GM21786 (cell line): ENCODE measurements at regions not wholly inside any gene's neighbourhood (a gene's known extent, or its start where the extent isn't known, plus 50 kb on each side); places are given as distances from the start of the nearest gene placed in this dataset.

Source experiments
- ATAC-seq: cut with Tn5 transposase; IDR thresholded peaks from one replicate; pipeline ENCODE4 v1.9.1; 2021; ENCODE audit not compliant: unreplicated experiment

DNA sequence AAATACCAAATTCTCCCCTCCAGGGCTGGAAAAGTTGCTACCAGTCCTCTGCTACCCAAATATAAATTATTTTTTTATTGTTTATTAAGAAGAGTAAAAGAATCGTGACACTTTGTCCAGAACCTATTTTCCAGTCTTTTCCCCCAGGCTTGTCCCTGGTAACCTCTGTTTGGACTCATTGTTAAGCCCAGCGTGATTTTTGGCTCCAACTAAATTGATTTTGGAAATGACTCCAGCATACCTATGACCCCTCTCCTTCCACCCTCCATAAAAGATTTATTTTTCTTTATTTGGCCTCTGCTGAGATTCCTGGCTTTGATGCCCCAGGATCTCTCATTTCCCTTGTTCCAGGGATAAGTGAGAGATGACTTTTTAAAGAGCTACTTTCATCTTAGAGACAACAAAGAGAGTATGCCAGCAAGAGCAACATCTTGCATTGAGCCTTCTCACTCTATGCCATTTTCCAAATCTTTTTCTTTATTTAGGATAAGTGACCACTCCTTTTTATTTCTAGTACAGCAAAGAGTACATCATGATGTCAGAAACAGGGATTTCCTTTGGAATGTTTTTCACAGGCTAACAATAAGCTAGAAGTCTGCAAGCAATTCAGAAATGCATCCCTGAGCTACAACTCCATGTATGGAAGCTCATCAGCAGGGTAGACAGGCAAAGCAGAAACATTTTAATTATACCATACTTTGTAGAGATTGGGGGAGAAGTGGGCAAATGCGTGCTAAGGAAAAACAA is 75.8 kb downstream of the DAD1 start:
- no peak for ATAC-seq

DNA sequence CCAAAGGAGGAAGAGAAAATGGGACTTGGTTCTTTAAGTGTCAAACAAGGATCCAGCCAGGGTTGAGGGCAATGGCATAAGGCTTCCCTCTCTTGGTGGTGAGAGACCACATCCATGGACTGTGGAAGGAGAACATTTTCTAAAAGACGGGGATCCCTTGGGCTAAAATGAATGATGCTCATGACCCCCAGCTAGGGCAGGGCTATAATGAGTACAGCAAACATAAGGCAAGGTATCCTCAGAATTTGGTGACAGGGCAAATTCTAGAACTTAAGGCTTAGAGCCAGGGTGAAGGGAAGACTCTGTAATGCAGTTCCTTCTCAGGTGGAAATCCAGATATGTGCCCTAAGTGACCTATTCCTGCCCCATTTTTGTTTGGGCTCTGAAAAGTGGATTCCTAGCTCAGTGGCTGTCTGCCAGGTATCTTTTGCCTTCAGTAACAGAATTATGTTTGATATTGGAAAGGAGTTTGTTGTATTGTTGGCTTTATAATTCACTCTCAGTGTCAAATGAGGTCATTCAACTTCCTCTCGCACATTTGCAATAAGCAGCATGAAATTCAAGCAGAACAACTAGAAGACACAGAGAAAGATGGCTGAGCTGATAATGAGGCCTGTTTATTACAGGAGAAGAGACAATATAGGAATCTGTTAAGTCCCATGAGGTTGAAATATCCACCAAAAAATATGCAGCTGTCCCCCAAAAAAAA is 76.8 kb downstream of the DAD1 start:
- ATAC-seq, result no peak

GRCh38 chr14:22510527-22511110 is 78.4 kb downstream of the DAD1 start:
- ATAC-seq, result no peak

GRCh38 chr14:22509751-22510300 is 79.2 kb downstream of the DAD1 start:
- ATAC-seq, result no peak

GRCh38 chr14:22509036-22509709 is 79.9 kb downstream of the DAD1 start:
- no peak for ATAC-seq

- no peak for ATAC-seq
Measured at GRCh38 chr14:22508662-22509035, 80.4 kb downstream of the DAD1 start.

DNA sequence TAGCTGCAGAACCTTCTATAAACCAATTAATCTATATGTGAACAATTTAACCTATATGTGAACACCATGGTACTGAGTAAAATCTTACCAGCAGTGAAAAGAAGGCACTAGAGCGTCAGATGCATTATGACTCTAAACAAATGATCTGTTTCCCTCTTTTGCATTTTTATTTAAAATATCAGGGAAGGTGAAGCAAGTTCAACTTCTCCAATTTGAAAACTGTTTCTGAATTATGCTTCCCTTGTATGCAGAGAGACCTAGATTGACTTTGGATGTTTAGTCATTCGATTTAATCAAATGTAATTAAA is 80.9 kb downstream of the DAD1 start:
- no peak for ATAC-seq

- no peak for ATAC-seq
Measured at GRCh38 chr14:22506778-22507351, 82.2 kb downstream of the DAD1 start.

DNA sequence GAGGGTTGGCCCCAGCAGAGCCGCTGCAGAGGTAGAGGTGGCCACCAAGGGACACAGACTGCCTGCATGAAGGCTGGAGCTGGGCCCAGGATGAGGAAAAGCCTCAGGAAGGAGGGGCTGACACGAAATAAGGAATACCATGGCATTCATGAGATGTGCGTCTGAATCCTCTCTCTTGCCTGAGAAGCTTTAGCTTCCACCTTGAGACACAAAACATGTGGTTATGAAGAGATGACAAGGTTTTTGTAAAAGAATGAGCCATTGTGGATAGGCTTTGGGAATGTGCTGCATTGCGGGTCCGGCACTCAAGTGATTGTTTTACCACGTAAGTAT is 82.7 kb downstream of the DAD1 start:
- ATAC-seq, result no peak

DNA sequence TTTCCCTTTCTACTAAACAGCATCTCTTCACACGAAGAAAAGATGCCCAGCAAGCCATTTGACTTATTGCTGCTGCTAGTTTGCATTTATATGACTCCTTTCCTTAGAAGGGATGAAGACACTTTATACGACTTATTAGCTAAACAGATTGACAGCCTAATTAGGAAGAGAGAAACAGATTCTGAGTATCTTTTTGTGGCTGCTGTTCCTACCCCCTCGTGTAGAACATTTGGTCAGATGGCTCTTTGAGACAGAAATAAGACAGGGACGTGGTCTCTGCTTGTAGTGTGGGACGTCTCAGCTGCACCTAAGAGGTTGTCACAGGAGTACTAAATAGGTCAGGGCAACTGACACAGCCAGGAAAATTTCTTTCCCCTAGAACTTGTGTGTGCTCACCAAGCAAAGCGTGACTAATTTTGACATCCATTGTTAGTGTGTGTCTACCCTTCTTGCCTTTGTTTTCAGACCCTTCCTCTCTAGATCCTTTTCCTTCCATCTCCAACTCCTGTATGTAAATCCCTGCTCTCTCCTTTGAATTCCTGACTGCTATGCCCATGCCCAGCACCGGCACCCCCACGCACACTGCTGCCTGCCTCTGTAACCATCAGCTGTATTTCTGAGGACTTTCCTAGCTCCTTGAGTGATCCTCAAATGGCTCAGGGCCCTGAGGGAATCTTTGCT is 83.2 kb downstream of the DAD1 start:
- peak; percentile 36 for ATAC-seq

- ATAC-seq, result no peak
Measured at GRCh38 chr14:22505309-22505696, 83.7 kb downstream of the DAD1 start.

- ATAC-seq, result no peak
Measured at GRCh38 chr14:22502551-22502950, 86.5 kb downstream of the DAD1 start.

DNA sequence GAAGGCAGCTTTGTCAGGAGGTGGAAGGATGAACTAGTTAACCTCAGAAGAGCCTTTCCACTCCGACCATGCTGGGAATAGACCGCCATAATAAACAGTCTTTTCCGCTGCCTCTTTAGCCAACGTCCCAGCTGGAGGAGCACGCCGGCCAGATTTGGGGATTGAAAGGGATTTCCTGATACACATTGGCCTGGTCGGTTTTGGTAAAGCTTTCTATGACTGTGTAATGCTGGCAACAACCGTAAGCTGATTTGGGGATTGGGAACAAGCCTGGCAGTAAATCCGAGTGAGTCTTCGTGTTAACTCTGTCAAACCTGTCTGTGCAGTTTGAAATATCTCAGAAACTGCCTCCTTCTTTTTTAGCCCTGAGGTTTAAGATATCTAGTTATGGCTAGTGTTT is 87.0 kb downstream of the DAD1 start:
- no peak for ATAC-seq

DNA sequence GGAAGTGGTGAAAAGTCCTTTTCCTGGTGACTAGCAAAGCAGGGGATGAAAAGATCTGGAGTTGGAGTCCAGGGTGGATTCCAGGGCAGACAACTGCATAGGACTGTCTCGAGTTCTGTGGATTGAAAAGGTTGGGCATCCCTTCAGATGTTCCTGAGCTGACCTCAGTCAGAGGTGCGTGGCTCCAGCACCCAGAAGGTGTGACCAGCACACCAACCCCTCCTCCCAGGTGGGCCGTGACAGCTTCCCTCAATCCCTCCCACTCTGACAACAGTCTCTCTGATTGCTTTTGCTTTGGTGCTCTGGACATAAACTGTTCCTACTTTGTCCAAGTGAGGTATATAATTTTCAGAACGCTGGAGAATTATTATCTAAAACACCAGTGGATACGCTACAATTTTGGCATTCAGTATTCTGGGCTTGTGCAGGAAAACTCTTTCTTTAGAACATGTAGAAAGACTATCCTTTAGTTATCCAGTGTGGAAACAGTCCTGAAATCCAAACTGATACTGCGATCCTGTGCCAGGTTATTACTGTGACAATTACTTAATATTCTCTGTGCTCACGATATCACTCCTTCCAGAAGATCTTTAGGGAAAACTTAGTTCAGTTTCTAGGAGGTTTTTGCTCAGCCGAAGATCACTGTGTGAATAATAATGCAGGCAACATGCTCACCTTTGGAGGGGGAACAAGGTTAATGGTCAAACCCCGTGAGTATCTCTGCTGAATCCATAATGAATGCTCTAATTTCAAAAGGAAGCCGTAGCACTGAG is 87.9 kb downstream of the DAD1 start:
- ATAC-seq, result no peak

GRCh38 chr14:22500525-22500924 is 88.5 kb downstream of the DAD1 start:
- ATAC-seq, result no peak

- ATAC-seq, result no peak
Measured at GRCh38 chr14:22497671-22498093, 91.3 kb downstream of the DAD1 start.

DNA sequence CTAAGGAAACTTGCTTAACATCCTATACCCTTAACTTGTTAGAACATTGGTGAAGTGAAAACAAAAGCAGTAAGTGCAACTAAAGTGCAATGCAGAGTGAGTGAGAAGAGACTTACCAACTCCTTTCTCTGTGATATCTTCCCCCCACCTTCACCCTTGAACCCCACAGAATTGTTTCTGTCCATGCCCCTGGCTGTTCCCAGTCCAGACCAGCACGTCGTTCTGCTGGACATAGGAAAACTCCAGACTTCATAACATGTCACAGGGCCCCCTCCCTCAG is 91.9 kb downstream of the DAD1 start:
- peak; percentile 18 for ATAC-seq

DNA sequence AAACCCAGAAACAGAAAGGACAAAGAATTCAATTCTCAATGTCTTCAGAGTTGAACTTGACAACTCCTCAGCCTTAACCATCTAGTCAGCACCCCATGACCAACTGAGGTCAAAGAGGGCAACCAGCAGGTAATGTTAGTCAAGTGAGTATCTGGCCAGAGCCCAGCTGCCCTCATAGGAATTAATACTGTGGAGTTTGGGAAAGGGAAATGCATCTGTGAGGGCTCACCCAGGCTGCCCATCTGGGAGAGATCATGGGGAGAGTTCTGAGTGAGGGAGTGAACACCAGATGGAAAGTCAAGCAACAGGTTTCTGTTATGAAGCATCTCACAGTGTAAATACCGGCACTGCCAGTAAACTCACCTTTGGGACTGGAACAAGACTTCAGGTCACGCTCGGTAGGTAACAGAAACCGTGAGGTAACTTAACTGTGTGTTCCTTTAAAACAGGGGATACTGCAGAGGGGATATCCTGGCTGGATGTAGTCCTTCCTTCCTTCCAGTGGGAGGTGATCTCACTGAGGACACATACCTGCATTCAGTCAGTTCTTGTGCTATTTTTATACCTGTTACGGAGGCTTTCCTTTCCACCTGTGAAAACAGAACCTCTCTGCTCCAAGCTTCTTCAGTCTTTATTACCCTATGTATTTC is 94.4 kb downstream of the DAD1 start:
- ATAC-seq, result no peak

DNA sequence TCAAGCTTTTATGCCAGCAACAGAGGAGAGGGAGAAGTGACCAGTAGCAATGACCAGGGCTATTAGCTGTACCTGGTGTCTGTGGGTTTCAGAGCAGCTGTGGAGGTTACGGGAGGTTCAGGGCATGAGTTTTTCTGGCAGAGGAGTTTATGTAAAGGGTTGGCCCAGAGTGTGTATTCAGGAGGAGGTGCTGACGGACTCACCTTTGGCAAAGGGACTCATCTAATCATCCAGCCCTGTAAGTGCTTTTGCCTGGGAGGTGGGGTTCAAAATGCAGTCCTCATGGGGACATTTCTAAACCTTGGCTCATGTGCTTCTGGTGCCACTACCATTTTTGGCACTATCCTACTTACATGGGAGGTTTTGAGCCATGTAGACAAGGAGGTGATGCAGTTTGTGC is 95.3 kb downstream of the DAD1 start:
- no peak for ATAC-seq
